Astrocyte (in vitro differentiated cells and primary cell): ENCODE measurements at regions not wholly inside any gene's neighbourhood (a gene's known extent, or its start where the extent isn't known, plus 50 kb on each side); places are given as distances from the start of the nearest gene placed in this dataset.

ENCODE experiments used
- DNase-seq: peaks from one replicate; pipeline ENCODE4 v3.0.0-alpha.2; 2010; ENCODE audit warnings: low read depth
- FAIRE-seq: peaks from 2 replicates; lab custom pipeline; 2011; peaks lifted over from hg19 to GRCh38; lab: Jason Lieb, UNC
- H2AFZ ChIP-seq: 2 replicates; pipeline ENCODE4 v1.6.0; 2012; ENCODE audit warnings: low read depth, low read length, inconsistent platforms
- H3K27ac ChIP-seq: 2 replicates; pipeline ENCODE4 v1.5.1; 2011; ENCODE audit warnings: low read depth, low read length, inconsistent platforms
- H3K27me3 ChIP-seq: 2 replicates; pipeline ENCODE4 v1.6.0; 2011; ENCODE audit warnings: low read length, inconsistent platforms; ENCODE audit not compliant: insufficient read depth
- H3K36me3 ChIP-seq: 2 replicates; pipeline ENCODE4 v1.5.1; 2011; ENCODE audit warnings: low read length, inconsistent platforms; ENCODE audit not compliant: insufficient read depth
- H3K4me1 ChIP-seq: 2 replicates; pipeline ENCODE4 v1.5.1; 2011; ENCODE audit warnings: low read length, inconsistent platforms; ENCODE audit not compliant: insufficient read depth
- H3K4me2 ChIP-seq: 2 replicates; pipeline ENCODE4 v1.6.0; 2012; ENCODE audit warnings: low read length, inconsistent platforms
- H3K4me3 ChIP-seq: 2 replicates; pipeline ENCODE4 v1.5.1; 2011; ENCODE audit warnings: low read depth, mild to moderate bottlenecking, low read length, inconsistent platforms; ENCODE audit not compliant: insufficient read depth
- H3K79me2 ChIP-seq: 2 replicates; pipeline ENCODE4 v1.6.0; 2012; ENCODE audit warnings: mild to moderate bottlenecking, low read length, inconsistent platforms; ENCODE audit not compliant: insufficient read depth
- H3K9ac ChIP-seq: 2 replicates; pipeline ENCODE4 v1.6.0; 2012; ENCODE audit warnings: mild to moderate bottlenecking, low read length, inconsistent platforms
- H3K9me3 ChIP-seq: 2 replicates; pipeline ENCODE4 v1.5.1; 2012; ENCODE audit warnings: low read depth, mild to moderate bottlenecking, low read length, inconsistent platforms; ENCODE audit not compliant: insufficient read depth
- H4K20me1 ChIP-seq: 2 replicates; pipeline ENCODE4 v1.6.0; 2012; ENCODE audit warnings: low read length, inconsistent platforms; ENCODE audit not compliant: insufficient read depth
- H3K27ac Mint-ChIP-seq: one replicate; pipeline ENCODE4 v1.8.0; 2021; ENCODE audit warnings: mild to moderate bottlenecking, mixed read lengths; ENCODE audit not compliant: unreplicated experiment
- H3K27me3 Mint-ChIP-seq: one replicate; pipeline ENCODE4 v1.8.0; 2021; ENCODE audit warnings: low read depth, mixed read lengths; ENCODE audit not compliant: unreplicated experiment
- H3K36me3 Mint-ChIP-seq: one replicate; pipeline ENCODE4 v1.8.0; 2021; ENCODE audit warnings: low read depth, mixed read lengths; ENCODE audit not compliant: unreplicated experiment
- H3K4me1 Mint-ChIP-seq: one replicate; pipeline ENCODE4 v1.8.0; 2021; ENCODE audit warnings: low read depth, mixed read lengths; ENCODE audit not compliant: unreplicated experiment
- H3K4me3 Mint-ChIP-seq: one replicate; pipeline ENCODE4 v1.8.0; 2021; ENCODE audit warnings: mild to moderate bottlenecking, moderate library complexity, mixed read lengths; ENCODE audit not compliant: unreplicated experiment
- H3K9me3 Mint-ChIP-seq: one replicate; pipeline ENCODE4 v1.8.0; 2021; ENCODE audit warnings: mild to moderate bottlenecking, mixed read lengths; ENCODE audit not compliant: unreplicated experiment
- EZH2 ChIP-seq: IDR thresholded peaks from 2 replicates; pipeline ENCODE4 v1.6.1; 2012; ENCODE audit warnings: mild to moderate bottlenecking, low read length, inconsistent platforms; ENCODE audit not compliant: insufficient read depth
- TF ChIP-seq, protein P1 (sequence below): IDR thresholded peaks from 2 replicates; pipeline ENCODE4 v1.5.1; 2011; ENCODE audit warnings: low read depth, mild to moderate bottlenecking, inconsistent platforms, low read length, moderate library complexity; ENCODE audit not compliant: insufficient read depth

DNA sequence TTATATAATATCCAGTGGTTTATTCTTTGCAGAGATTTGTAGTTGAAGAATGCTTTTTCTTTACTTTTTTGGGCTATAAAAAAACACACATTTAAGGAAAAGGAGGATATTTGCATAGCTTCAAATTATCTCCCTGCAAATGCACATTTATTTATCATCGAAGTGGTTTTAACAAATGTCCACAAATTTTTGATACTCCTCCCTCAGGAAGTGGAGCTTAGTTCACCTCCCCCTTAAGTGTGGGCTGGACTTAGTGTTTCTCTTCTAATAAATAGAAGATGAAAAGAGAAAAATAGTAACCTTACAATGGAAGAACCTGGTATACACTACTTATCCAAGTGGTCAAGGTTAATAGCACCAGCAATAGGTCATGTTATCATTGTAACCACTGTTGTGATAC, 537.6 kb downstream of the ARL4A start:
- no peaks in the 10 kb centered on the region for H3K27me3 Mint-ChIP-seq
- no peaks in the 10 kb centered on the region for H3K4me1 ChIP-seq
- DNase-seq (no peak), FAIRE-seq (no peak)
- no peak overlapping the region for H3K4me3 Mint-ChIP-seq
- no peaks in the 10 kb centered on the region for H3K4me1 Mint-ChIP-seq
- H3K79me2 ChIP-seq = no peaks in the 10 kb centered on the region
- H3K27me3 ChIP-seq = no peaks in the 10 kb centered on the region
- no peak overlapping the region for H3K27ac ChIP-seq
- H2AFZ ChIP-seq = no peak overlapping the region
- H4K20me1 ChIP-seq = no peaks in the 10 kb centered on the region
- H3K9me3 ChIP-seq = no peaks in the 10 kb centered on the region
- H3K27ac Mint-ChIP-seq = no peak overlapping the region
- H3K4me2 ChIP-seq = no peak overlapping the region
- H3K9ac ChIP-seq = no peak overlapping the region
- H3K4me3 ChIP-seq = no peak overlapping the region
- no peaks in the 10 kb centered on the region for H3K36me3 Mint-ChIP-seq
- no peak for TF ChIP-seq EZH2
- TF ChIP-seq, protein P1, sequence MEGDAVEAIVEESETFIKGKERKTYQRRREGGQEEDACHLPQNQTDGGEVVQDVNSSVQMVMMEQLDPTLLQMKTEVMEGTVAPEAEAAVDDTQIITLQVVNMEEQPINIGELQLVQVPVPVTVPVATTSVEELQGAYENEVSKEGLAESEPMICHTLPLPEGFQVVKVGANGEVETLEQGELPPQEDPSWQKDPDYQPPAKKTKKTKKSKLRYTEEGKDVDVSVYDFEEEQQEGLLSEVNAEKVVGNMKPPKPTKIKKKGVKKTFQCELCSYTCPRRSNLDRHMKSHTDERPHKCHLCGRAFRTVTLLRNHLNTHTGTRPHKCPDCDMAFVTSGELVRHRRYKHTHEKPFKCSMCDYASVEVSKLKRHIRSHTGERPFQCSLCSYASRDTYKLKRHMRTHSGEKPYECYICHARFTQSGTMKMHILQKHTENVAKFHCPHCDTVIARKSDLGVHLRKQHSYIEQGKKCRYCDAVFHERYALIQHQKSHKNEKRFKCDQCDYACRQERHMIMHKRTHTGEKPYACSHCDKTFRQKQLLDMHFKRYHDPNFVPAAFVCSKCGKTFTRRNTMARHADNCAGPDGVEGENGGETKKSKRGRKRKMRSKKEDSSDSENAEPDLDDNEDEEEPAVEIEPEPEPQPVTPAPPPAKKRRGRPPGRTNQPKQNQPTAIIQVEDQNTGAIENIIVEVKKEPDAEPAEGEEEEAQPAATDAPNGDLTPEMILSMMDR = no peak
- no peaks in the 10 kb centered on the region for H3K36me3 ChIP-seq
- peaks cover 2% of the 10 kb centered on the region for H3K9me3 Mint-ChIP-seq

DNA sequence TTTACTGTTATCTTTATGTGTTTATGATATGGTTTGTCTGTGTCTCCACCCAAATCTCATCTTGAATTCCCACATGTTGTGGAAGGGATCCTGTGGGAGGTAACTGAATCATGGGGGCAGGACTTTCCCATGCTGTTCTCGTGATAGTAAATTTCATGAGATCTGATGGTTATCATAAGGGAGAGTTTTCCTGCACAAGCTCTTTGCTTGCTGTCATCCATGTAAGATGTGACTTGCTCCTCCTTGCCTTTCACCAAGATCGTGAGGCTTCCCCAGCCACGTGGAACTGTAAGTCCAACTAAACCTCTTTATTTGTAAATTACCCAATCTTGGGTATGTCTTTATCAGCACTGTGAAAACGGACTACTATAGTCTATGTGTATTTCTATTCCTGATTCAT, 539.0 kb downstream of the ARL4A start:
- no peak overlapping the region for H3K4me3 Mint-ChIP-seq
- FAIRE-seq (no peak), DNase-seq (no peak)
- Histone ChIP-seq H3K36me3 (no peaks in the 10 kb centered on the region), H4K20me1 (no peaks in the 10 kb centered on the region), H3K4me1 (no peaks in the 10 kb centered on the region), H3K27ac (no peak overlapping the region), H3K79me2 (no peaks in the 10 kb centered on the region), H3K9ac (no peak overlapping the region), H3K4me3 (no peak overlapping the region), H3K4me2 (no peak overlapping the region), H2AFZ (no peak overlapping the region), H3K27me3 (no peaks in the 10 kb centered on the region), H3K9me3 (no peaks in the 10 kb centered on the region)
- no peaks in the 10 kb centered on the region for H3K36me3 Mint-ChIP-seq
- no peak for TF ChIP-seq EZH2
- TF ChIP-seq, protein P1 = no peak
- H3K27ac Mint-ChIP-seq = no peak overlapping the region
- peaks cover 2% of the 10 kb centered on the region for H3K9me3 Mint-ChIP-seq
- no peaks in the 10 kb centered on the region for H3K4me1 Mint-ChIP-seq
- H3K27me3 Mint-ChIP-seq = no peaks in the 10 kb centered on the region

DNA sequence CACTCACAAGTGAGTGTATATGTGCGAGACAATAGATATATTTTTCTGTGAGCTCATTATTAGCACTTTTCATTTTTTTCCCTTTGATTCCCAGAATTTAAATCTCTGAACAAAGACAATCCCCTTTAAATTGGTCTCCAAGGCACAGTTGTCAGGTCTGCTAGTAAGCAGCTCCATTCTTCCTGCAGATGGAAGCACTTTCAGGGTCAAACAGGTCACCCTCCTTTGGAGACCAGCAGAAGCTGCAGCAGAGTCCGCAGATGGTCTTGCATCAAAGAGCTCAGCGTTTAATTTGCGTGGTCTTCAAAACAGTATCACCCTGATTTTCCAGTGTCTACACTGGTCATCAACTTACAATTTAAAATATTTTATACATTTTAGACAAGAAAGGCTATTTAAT, 543.8 kb downstream of the ARL4A start:
- no peak overlapping the region for H3K9ac ChIP-seq
- no peak overlapping the region for H3K4me2 ChIP-seq
- H3K27ac ChIP-seq = no peak overlapping the region
- DNase-seq = no peak
- Mint-ChIP-seq H3K27ac (no peak overlapping the region), H3K4me1 (no peaks in the 10 kb centered on the region), H3K36me3 (no peaks in the 10 kb centered on the region), H3K27me3 (no peaks in the 10 kb centered on the region), H3K9me3 (peaks cover 2% of the 10 kb centered on the region), H3K4me3 (no peak overlapping the region)
- no peak overlapping the region for H3K4me3 ChIP-seq
- no peaks in the 10 kb centered on the region for H3K27me3 ChIP-seq
- no peak for FAIRE-seq
- H3K9me3 ChIP-seq = no peaks in the 10 kb centered on the region
- TF ChIP-seq EZH2 = no peak
- TF ChIP-seq, protein P1 = no peak
- no peaks in the 10 kb centered on the region for H3K79me2 ChIP-seq
- H3K4me1 ChIP-seq = no peaks in the 10 kb centered on the region
- H3K36me3 ChIP-seq = no peaks in the 10 kb centered on the region
- no peak overlapping the region for H2AFZ ChIP-seq
- H4K20me1 ChIP-seq = no peaks in the 10 kb centered on the region
